HG02610 (cell line): ENCODE measurements at regions not wholly inside any gene's neighbourhood (a gene's known extent, or its start where the extent isn't known, plus 50 kb on each side); places are given as distances from the start of the nearest gene placed in this dataset.

ENCODE experiments used
- ATAC-seq: cut with Tn5 transposase; IDR thresholded peaks from one replicate; pipeline ENCODE4 v1.9.1; 2021; ENCODE audit warnings: mild to moderate bottlenecking, moderate library complexity; ENCODE audit not compliant: unreplicated experiment

DNA sequence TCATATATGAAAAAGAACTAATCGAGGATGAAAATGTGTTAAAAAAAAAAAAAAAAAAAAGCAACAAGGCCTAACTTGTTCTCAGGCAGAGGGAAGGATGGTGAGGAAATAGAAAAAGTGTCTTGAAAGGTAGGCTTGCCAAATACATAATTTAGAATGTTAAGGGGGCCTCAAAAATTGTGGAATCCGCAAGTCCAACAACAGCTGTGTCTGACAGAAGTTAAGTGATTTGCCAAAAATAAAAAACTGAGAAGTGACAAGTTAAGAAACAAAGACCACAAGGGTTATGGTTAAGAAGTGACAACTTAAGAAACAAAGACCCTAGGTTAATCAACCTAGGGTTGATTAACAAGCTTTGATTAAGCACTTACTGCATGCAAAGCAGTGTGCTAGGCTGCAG, 110.6 kb downstream of the P2RY1 start:
- no peak for ATAC-seq

GRCh38 chr3:152957491-152957890, 122.6 kb downstream of the P2RY1 start:
- ATAC-seq, result no peak

GRCh38 chr3:152959307-152959706, 124.4 kb downstream of the P2RY1 start:
- ATAC-seq, result no peak

- ATAC-seq, result no peak
Observed at GRCh38 chr3:152960684-152961083, 125.8 kb downstream of the P2RY1 start.

GRCh38 chr3:152961323-152961722, 126.4 kb downstream of the P2RY1 start:
- no peak for ATAC-seq

- no peak for ATAC-seq
Observed at GRCh38 chr3:152964911-152965609, 130.1 kb downstream of the P2RY1 start.

DNA sequence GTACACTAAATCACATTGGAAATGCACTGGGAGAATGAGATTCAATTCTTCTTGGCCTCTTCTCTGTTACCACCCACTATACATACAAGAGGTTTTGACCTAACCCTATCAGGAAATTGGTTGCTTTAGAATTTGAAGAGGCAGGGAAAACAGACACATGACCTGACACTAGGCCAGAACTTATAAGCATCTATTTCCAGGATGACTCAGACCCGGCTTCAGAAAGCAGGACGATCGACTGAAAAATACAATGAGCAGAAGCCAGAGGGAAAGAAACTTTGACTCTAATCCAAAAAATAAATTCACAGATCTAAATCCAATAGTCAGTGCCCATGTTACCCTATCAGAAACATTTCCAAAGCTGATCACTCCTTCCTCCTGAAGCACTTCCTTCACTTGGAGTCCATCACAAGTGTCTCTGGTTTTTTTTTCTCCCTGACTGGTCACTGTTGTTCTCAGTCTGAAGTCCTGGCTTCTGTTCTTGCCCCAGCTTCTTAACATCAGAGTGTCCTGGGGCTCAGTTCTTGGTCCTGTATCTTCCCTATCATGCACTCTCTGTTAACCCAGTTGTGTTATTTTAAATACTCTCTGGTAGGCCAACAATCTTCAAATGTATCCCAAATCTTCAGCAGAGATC, 133.6 kb downstream of the P2RY1 start:
- ATAC-seq, result no peak

DNA sequence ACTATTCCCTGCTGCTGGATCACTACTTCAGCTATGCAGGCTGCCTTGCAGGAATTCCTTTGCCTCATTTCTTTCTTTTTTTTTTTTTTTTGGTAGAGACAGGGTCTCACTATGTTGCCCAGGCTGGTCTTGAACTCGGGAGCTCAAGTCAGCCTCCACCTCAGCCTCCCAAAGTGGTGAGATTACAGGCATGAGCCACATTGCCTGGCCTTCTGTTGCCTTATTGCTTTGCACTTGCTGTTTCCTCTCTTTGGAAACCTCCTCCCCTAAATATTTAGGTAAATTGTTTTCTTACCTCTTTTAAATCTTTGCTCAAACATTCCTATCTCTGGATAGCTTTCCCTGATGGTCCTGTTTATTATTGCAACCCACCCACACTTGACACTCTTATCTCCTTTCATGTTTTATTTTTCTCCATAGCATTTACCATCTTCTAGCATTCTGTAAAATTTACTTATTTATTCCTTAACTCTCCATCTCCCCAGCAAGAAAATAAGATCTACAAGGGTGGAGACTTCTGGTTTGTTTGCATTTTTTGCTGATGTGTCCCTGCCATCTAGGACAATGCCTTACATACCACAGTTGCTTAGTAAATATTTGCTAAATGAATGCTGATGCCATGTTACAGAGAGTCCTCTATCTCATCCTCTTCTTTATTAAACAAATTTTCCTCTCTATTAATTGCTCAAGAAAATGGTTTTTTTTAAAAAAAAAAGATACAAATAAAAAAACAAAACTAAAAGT, 134.8 kb downstream of the P2RY1 start:
- no peak for ATAC-seq

DNA sequence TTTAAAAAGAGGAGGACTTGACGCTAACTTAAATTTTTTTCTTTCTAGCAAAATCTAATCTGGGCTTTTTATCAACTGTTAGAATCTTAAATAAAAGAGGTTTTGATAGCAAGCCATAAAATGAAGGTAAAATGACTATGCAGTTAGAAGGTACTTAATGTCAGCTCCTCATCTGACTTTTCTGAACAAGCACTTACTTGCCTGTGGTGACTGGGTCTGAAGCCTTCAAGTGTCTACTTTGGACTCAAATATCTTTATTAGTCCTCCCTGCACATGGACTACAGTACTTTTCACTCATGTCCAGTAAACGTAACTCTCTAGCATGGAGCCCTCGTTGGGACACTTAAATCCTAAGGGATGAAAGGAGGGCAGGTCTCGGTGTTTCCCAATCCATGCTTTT, 135.9 kb downstream of the P2RY1 start:
- ATAC-seq, result no peak

GRCh38 chr3:152971880-152972279, 136.9 kb downstream of the P2RY1 start:
- no peak for ATAC-seq

DNA sequence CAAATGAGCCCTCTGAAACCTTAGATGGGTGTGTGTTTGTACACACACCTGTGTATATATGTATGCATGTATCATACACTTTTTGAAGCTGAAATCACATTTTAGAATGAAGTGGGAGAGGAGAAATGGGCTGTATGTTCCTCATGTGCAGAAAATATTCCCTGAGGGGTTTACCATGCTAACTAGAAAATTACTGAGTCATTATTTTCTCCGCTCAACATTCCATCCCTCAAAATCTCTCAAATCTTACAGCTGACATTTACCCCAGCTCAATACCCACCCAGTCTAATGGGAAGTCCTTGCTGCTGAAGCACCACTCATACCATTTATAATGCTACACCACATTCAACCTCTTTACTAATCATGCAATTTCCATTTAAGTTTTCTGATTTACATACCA, 138.6 kb downstream of the P2RY1 start:
- no peak for ATAC-seq

GRCh38 chr3:152976239-152976638, 141.3 kb downstream of the P2RY1 start:
- ATAC-seq, result no peak

DNA sequence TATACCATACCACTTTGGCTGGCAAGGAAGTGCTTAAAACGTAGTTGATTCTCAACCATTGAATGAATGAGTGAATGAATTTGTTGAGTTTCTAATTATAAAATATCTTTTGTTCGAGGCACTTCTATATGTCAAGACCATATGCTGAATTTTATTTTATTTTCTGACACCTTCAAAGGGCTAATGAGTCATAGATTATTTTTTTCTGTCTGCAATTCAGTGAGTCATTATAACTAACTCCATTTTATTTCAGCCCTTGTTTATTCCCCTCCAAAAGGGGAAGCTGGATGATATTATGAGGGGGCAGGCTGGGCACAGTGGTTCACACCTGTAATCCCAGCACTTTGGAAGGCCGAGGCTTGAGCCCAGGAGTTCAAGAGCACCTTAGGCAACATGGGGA, 142.4 kb downstream of the P2RY1 start:
- no peak for ATAC-seq

DNA sequence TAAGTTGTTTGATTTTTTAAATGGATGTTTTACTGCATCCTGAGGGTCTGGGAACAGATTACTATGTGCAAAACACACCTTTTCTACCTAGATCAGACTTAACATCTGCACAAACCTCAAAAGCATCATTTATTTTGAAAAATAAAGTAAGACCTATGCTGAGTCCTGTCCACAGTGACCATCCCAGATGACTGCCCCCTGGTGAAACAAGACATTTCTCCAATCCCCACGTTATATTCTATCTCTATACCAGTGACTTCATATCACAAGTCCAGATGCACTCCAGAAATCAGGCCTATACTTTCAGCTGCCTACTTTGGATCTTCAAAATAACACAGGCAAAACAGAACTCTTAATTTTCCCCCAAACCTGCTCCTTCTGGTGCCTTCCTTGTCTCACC, 143.2 kb downstream of the P2RY1 start:
- ATAC-seq, result no peak

DNA sequence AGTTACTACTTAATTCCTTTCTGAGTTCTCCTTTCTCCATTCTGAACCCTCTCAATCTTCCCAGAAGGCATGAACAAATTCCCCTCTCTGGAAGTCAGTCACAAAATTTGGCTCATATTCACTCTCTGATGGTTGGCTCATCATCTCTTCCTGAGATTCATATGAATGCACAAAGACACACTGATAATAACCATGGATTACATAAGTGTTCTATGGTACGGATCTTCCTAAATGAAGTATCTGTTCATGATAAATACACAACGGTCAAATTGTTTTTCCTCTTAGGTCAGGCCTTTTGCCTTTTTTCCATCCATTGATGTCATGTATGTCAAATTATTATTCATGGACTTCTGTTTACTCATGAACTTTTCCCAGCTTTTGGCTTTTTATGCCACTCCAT, 162.6 kb downstream of the P2RY1 start:
- no peak for ATAC-seq

DNA sequence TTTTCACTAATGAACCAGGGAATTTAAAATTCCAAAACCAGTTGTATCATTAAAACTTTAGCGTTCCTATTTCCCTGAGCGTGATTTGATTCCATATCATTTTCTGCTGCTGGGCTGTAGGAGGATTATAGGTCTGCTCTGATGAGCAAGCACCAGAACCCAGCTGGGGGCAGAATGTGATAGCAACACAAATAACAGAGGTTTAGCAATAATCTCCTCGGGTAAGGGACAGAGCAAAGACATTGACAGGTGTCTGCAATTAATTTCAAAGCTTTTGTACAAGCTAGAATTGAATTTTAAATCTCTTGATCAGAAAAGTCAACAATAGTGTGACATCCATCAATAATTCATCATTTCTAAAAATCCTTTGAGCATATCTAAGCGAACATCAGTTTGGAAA, 163.4 kb upstream of the RAP2B start:
- no peak for ATAC-seq

GRCh38 chr3:153000325-153000724, 161.7 kb upstream of the RAP2B start:
- no peak for ATAC-seq

DNA sequence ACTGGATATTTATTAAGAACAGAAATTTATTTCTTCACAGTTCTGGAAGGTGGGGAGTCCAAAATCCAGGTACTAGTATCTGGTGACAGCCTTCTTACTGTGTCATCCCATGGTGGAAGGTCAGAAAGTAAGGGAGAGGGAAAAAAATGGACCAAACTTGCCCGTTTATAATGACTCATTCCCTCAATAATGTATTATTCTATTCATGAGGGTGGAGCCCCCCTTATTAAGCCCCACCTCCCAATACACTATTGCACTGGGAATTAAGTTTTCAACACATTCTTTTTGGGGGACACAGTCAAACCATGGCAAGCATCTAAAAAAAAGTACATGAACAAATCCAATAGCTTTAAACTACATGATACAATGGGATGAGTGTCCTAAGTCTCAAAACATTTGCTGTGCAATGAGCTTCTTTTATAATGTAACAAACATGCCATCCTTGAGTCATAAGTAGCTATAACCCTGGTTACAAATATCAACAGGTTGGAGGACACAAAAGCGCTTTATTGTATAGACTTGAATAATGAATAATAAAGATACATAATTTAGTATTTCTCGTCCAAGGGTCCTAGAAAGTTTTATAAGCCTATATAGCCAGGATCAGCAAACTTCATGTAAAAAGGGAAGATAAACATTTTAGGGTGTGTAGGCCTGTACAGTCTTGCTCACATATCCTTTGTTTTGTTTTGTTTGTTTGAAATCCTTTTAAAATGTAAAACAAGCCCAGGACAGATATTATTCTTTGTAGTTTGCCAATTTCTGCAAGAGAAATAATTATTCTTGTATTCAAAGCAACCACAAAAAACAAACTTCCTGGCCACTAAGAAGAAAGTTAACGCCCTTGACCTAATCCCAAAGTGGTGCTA, 160.6 kb upstream of the RAP2B start:
- no peak for ATAC-seq

GRCh38 chr3:153003441-153003840, 158.6 kb upstream of the RAP2B start:
- ATAC-seq, result no peak

GRCh38 chr3:153003862-153004261, 158.2 kb upstream of the RAP2B start:
- no peak for ATAC-seq

- ATAC-seq, result no peak
Observed at GRCh38 chr3:153008226-153008625, 153.8 kb upstream of the RAP2B start.
